H9 (cell line): ENCODE measurements at regions not wholly inside any gene's neighbourhood (a gene's known extent, or its start where the extent isn't known, plus 50 kb on each side); places are given as distances from the start of the nearest gene placed in this dataset.

Source experiments
- DNase-seq: peaks from one replicate; pipeline ENCODE4 v3.0.0-alpha.2; 2017
- H2AFZ ChIP-seq: one replicate; pipeline ENCODE4 v1.6.1; 2013; ENCODE audit warnings: mild to moderate bottlenecking, low read length, control low read depth, moderate library complexity
- H2AK5ac ChIP-seq: 2 replicates; pipeline ENCODE4 v1.6.1; 2013; ENCODE audit warnings: low read length, control low read depth, mixed read lengths; ENCODE audit not compliant: insufficient read length
- H2BK120ac ChIP-seq: one replicate; pipeline ENCODE4 v1.6.1; 2013; ENCODE audit warnings: low read depth, mild to moderate bottlenecking, low read length, control low read depth, inconsistent platforms; ENCODE audit not compliant: poor library complexity, severe bottlenecking
- H2BK12ac ChIP-seq: 2 replicates; pipeline ENCODE4 v1.6.1; 2013; ENCODE audit warnings: low read length, control low read depth, mixed read lengths, low read depth; ENCODE audit not compliant: insufficient read length
- H2BK15ac ChIP-seq: 2 replicates; pipeline ENCODE4 v1.6.1; 2013; ENCODE audit warnings: low read depth, low read length, control low read depth
- H2BK20ac ChIP-seq: one replicate; pipeline ENCODE4 v1.6.1; 2013; ENCODE audit warnings: low read depth, mild to moderate bottlenecking, low read length, control low read depth, inconsistent platforms; ENCODE audit not compliant: poor library complexity, severe bottlenecking
- H2BK5ac ChIP-seq: 2 replicates; pipeline ENCODE4 v1.6.1; 2013; ENCODE audit warnings: low read length, control low read depth, mixed read lengths; ENCODE audit not compliant: insufficient read length
- H3K14ac ChIP-seq: 2 replicates; pipeline ENCODE4 v1.6.1; 2013; ENCODE audit warnings: low read length, control low read depth; ENCODE audit not compliant: insufficient read depth
- H3K18ac ChIP-seq: 2 replicates; pipeline ENCODE4 v1.6.1; 2013; ENCODE audit warnings: low read depth, mild to moderate bottlenecking, mixed read lengths, low read length, control low read depth; ENCODE audit not compliant: insufficient read length
- H3K23ac ChIP-seq: 2 replicates; pipeline ENCODE4 v1.6.1; 2013; ENCODE audit warnings: low read length, control low read depth, mixed read lengths, low read depth; ENCODE audit not compliant: insufficient read length
- H3K23me2 ChIP-seq: 2 replicates; pipeline ENCODE4 v1.6.1; 2013; ENCODE audit warnings: low read depth, mild to moderate bottlenecking, mixed read lengths, low read length, control low read depth; ENCODE audit not compliant: insufficient read length, poor library complexity, severe bottlenecking
- H3K27ac ChIP-seq: 2 replicates; pipeline ENCODE4 v1.5.1; 2013; ENCODE audit warnings: low read length, control low read depth, mixed read lengths, low read depth; ENCODE audit not compliant: insufficient read length
- H3K27me3 ChIP-seq: 2 replicates; pipeline ENCODE4 v1.6.1; 2013; ENCODE audit warnings: low read length, control low read depth, inconsistent platforms; ENCODE audit not compliant: insufficient read depth
- H3K4ac ChIP-seq: 2 replicates; pipeline ENCODE4 v1.6.1; 2013; ENCODE audit warnings: low read depth, mild to moderate bottlenecking, control low read depth, inconsistent platforms, low read length, moderate library complexity
- H3K4me1 ChIP-seq: 2 replicates; pipeline ENCODE4 v1.6.1; 2013; ENCODE audit warnings: low read length, control low read depth, inconsistent platforms; ENCODE audit not compliant: insufficient read depth
- H3K4me2 ChIP-seq: 2 replicates; pipeline ENCODE4 v1.6.1; 2013; ENCODE audit warnings: low read length, control low read depth, mixed read lengths; ENCODE audit not compliant: insufficient read length, insufficient read depth
- H3K56ac ChIP-seq: 2 replicates; pipeline ENCODE4 v1.6.1; 2013; ENCODE audit warnings: low read depth, mild to moderate bottlenecking, mixed read lengths, low read length, control low read depth; ENCODE audit not compliant: insufficient read length
- H3K79me1 ChIP-seq: 2 replicates; pipeline ENCODE4 v1.6.1; 2013; ENCODE audit warnings: low read depth, mild to moderate bottlenecking, moderate library complexity, low read length, control low read depth, inconsistent platforms; ENCODE audit not compliant: insufficient read depth, poor library complexity, severe bottlenecking
- H3K79me2 ChIP-seq: 2 replicates; pipeline ENCODE4 v1.6.1; 2013; ENCODE audit warnings: low read length, control low read depth, inconsistent platforms; ENCODE audit not compliant: insufficient read depth
- H3K9ac ChIP-seq: 2 replicates; pipeline ENCODE4 v1.6.1; 2013; ENCODE audit warnings: low read length, control low read depth, mixed read lengths; ENCODE audit not compliant: insufficient read length; ENCODE audit errors: extremely low read depth
- H3K9me3 ChIP-seq: one replicate; pipeline ENCODE4 v1.6.1; 2013; ENCODE audit warnings: low read depth, low read length, inconsistent platforms; ENCODE audit not compliant: control insufficient read depth
- H3T11ph ChIP-seq: one replicate; pipeline ENCODE4 v1.6.1; 2013; ENCODE audit warnings: mild to moderate bottlenecking, low read length, control low read depth, inconsistent platforms
- H4K20me1 ChIP-seq: one replicate; pipeline ENCODE4 v1.6.1; 2013; ENCODE audit not compliant: control insufficient read depth, insufficient read length, insufficient read depth
- H4K5ac ChIP-seq: 2 replicates; pipeline ENCODE4 v1.6.1; 2013; ENCODE audit warnings: low read depth, mild to moderate bottlenecking, mixed read lengths, low read length, control low read depth; ENCODE audit not compliant: insufficient read length
- H4K8ac ChIP-seq: replicated peaks from 2 replicates; pipeline ENCODE4 v1.6.1; 2013; ENCODE audit warnings: low read length, control low read depth, mixed read lengths, low read depth; ENCODE audit not compliant: insufficient read length
- H4K91ac ChIP-seq: 2 replicates; pipeline ENCODE4 v1.6.1; 2013; ENCODE audit warnings: low read depth, mild to moderate bottlenecking, moderate library complexity, mixed read lengths, low read length, control low read depth; ENCODE audit not compliant: insufficient read length
- H3K27ac Mint-ChIP-seq, 3 experiments: 2 replicates in 2 of 3; 3 replicates in 1 of 3; pipeline ENCODE4 v1.8.0; 2020 to 2021; ENCODE audit warnings: mixed read lengths in 3 of 3, mild to moderate bottlenecking in 1 of 3, moderate library complexity in 1 of 3
- H3K27me3 Mint-ChIP-seq: 2 replicates; pipeline ENCODE4 v1.8.0; 2021; ENCODE audit warnings: low read depth, mild to moderate bottlenecking, moderate library complexity, mixed read lengths
- H3K36me3 Mint-ChIP-seq, 3 experiments: 2 replicates in 2 of 3; 3 replicates in 1 of 3; pipeline ENCODE4 v1.8.0; 2020 to 2021; ENCODE audit warnings: low read depth in 3 of 3, mixed read lengths in 3 of 3; ENCODE audit not compliant: insufficient read depth in 1 of 3
- H3K4me1 Mint-ChIP-seq, 2 experiments: 2 replicates each; pipeline ENCODE4 v1.8.0; 2020; ENCODE audit warnings: mixed read lengths in 2 of 2
- H3K4me3 Mint-ChIP-seq, 2 experiments: 2 replicates in 1 of 2; 3 replicates in 1 of 2; pipeline ENCODE4 v1.8.0; 2020 to 2021; ENCODE audit warnings: mild to moderate bottlenecking in 2 of 2, mixed read lengths in 2 of 2, moderate library complexity in 1 of 2
- H3K9me3 Mint-ChIP-seq, 2 experiments: 2 replicates in 1 of 2; 3 replicates in 1 of 2; pipeline ENCODE4 v1.8.0; 2020; ENCODE audit warnings: mild to moderate bottlenecking in 2 of 2, mixed read lengths in 2 of 2, moderate library complexity in 1 of 2
- CTCF ChIP-seq: fragments of 200-600 bp; sonication (generic); conservative IDR thresholded peaks from 3 replicates; pipeline ENCODE4 v1.8.0; 2021; ENCODE audit warnings: antibody characterized with exemption, mild to moderate bottlenecking
- WGBS: extraction: QIAGEN DNeasy Blood & Tissue Kit; methylation state at CpG from one replicate; pipeline ENCODE4 v1.1.7; 2013; ENCODE audit warnings: missing lambda C conversion rate, low lambda C conversion rate, mixed read lengths; ENCODE audit not compliant: insufficient read length; ENCODE audit errors: extremely low coverage; 5-methylcytosine and 5-hydroxymethylcytosine counted together

- Histone ChIP-seq H3K23me2 (no peaks in the 10 kb centered on the region), H4K20me1 (no peaks in the 10 kb centered on the region), H3K27ac (no peak overlapping the region), H2BK12ac (no peak overlapping the region), H3K9ac (no peak overlapping the region), H2BK20ac (no peak overlapping the region), H2BK5ac (no peak overlapping the region), H2AFZ (no peak overlapping the region), H3K79me1 (no peaks in the 10 kb centered on the region), H3K27me3 (no peaks in the 10 kb centered on the region), H3K4ac (no peak overlapping the region), H3T11ph (no peak overlapping the region), H2BK15ac (no peak overlapping the region), H3K14ac (no peak overlapping the region), H2BK120ac (no peak overlapping the region), H4K8ac (no peak overlapping the region), H3K23ac (no peak overlapping the region), H3K4me2 (no peak overlapping the region), H3K9me3 (no peaks in the 10 kb centered on the region), H3K56ac (no peak overlapping the region), H4K5ac (no peak overlapping the region), H3K4me1 (no peaks in the 10 kb centered on the region), H4K91ac (no peak overlapping the region), H3K79me2 (no peaks in the 10 kb centered on the region), H3K18ac (no peak overlapping the region), H2AK5ac (no peak overlapping the region)
- Mint-ChIP-seq H3K4me3 (no peak overlapping the region), H3K27me3 (no peaks in the 10 kb centered on the region), H3K27ac (no peak overlapping the region), H3K36me3 (no peaks in the 10 kb centered on the region; a peak in 1 of 7 replicates), H3K4me1 (no peaks in the 10 kb centered on the region), H3K9me3 (no peaks in the 10 kb centered on the region; a peak in 1 of 5 replicates)
- no CpG with 5 or more reads among the region's 2 CpGs for WGBS
- DNase-seq, result no peak
- no peak for TF ChIP-seq CTCF
Observed at GRCh38 chr15:69517052-69517451, 64.4 kb downstream of the RPLP1 start.
